ENCODE measurements at regions not wholly inside any gene's neighbourhood (a gene's known extent, or its start where the extent isn't known, plus 50 kb on each side); places are given as distances from the start of the nearest gene placed in this dataset.
A peak's percentile ranks its signal among the peaks of the same experiment; 100 is the strongest.

DNA sequence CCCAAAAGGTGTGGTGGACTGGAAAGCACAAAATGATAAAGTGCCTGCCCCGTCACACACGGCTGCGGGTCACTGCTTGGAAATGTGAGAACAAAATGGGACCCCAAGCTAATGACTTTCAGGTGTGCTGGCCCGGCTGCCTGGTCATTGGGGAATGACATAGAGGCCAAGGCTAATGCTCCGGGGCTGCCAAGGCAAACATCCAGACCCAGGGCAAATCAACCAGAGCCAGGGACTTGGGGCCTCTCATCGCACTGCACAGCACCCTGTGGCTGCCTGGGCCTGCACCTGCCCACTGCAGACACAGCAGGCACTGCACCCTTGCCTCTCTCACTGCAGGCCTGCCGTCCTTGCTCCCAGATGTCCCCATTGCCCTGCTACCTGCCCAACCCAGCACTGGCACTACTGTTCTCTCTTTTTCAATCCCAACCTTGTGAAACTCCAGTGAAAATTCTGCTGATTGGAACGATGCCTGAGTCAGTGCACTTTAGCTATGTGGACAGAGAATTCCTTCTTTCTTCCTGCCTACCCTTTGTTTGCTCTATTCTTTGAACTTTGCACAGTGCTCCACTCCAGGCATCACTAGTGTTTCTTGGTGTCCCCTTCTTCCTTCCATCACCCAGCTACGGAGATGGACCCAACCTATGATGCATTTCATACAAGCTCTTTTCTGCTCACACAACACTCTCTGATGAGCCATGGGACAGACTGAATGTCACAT lies 849.5 kb downstream of the MAFB start:
- TF ChIP-seq POLR2AphosphoS5 (IDR thresholded peaks at IDR 0.05) (no peak), POLR2A (IDR thresholded peaks at IDR 0.05) (no peak), EP300 (IDR thresholded peaks at IDR 0.05) (no peak)
- TF ChIP-seq, protein P1, sequence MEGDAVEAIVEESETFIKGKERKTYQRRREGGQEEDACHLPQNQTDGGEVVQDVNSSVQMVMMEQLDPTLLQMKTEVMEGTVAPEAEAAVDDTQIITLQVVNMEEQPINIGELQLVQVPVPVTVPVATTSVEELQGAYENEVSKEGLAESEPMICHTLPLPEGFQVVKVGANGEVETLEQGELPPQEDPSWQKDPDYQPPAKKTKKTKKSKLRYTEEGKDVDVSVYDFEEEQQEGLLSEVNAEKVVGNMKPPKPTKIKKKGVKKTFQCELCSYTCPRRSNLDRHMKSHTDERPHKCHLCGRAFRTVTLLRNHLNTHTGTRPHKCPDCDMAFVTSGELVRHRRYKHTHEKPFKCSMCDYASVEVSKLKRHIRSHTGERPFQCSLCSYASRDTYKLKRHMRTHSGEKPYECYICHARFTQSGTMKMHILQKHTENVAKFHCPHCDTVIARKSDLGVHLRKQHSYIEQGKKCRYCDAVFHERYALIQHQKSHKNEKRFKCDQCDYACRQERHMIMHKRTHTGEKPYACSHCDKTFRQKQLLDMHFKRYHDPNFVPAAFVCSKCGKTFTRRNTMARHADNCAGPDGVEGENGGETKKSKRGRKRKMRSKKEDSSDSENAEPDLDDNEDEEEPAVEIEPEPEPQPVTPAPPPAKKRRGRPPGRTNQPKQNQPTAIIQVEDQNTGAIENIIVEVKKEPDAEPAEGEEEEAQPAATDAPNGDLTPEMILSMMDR (IDR thresholded peaks at IDR 0.05): no peak
- no peak overlapping the region for H3K27ac ChIP-seq
- no peak overlapping the region for H3K4me3 ChIP-seq
- H3K36me3 ChIP-seq: no peaks in the 10 kb centered on the region
- no peak for DNase-seq
- WGBS, 5 donors: 43 to 72% (median 60%) methylated on average over 9 of the region's 9 CpGs
- no peaks in the 10 kb centered on the region for H3K9me3 ChIP-seq
- H3K27me3 ChIP-seq: no peaks in the 10 kb centered on the region
- no peaks in the 10 kb centered on the region for H3K4me1 ChIP-seq
- intact Hi-C loops (cut with DNase I; ENCODE audit: low total_unique reads): no loop called here

DNA sequence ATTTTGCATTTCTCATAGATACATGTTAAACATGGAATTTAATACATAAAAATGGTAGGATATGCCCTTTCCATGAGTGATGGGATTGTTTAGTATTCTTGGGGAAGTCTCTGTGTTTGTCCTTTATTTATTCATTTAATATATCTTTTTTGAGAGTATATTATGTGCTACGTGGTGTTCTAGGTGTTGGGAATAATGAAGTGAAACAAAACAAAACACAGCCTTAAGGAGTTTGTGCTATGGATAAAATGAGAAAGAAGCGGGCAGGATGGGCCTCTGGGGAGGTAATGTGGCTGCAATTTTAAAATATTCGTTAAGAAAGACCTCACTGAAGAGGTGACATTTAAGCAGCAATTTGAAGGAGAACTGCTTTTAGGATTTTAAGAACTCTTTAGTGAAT lies 851.5 kb downstream of the MAFB start:
- no peak overlapping the region for H3K4me3 ChIP-seq
- 63 to 81% (median 78%) methylated on average over 3 of the region's 3 CpGs for WGBS, 5 donors
- no peaks in the 10 kb centered on the region for H3K4me1 ChIP-seq
- no peaks in the 10 kb centered on the region for H3K36me3 ChIP-seq
- H3K9me3 ChIP-seq: no peaks in the 10 kb centered on the region
- DNase-seq: no peak
- H3K27ac ChIP-seq: no peak overlapping the region
- intact Hi-C loops (cut with DNase I; ENCODE audit: low total_unique reads): no loop called here
- H3K27me3 ChIP-seq: no peaks in the 10 kb centered on the region
- TF ChIP-seq, protein P1 (IDR thresholded peaks at IDR 0.05): no peak
- TF ChIP-seq POLR2AphosphoS5 (IDR thresholded peaks at IDR 0.05): no peak
- TF ChIP-seq POLR2A (IDR thresholded peaks at IDR 0.05): no peak
- TF ChIP-seq EP300 (IDR thresholded peaks at IDR 0.05): no peak

DNA sequence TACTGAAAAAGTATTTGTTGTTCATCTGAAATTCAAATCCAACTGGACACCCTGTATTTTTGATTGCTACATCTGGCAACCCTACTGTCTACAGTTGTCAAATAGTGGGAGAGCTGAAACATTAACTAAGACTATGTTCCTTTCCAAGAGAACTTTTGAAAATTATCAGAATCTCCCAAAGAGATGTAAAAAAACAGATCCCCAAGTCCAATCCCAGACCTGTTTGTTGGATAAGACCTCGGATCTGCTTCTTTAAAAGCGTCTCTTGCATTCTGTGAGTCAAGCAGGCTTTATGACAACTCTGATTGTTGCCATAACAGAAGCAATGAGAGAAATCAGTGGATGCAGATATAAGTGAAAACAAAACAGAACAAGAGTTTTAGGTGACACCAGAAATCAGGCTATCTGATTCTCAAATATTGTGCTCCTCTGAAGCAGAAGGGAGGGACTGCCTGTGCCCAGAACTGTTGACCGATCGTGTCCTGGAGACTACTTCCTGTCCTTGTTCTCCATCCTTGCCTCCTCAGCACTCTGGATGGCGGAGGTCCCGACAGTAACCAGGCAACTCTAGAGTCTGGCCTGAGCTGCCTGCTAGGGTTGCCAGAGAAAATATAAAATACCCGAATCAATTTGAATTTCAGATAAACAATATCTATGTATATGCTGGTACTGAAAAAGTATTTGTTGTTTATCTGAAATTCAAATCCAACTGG lies 853.8 kb downstream of the MAFB start:
- DNase-seq: peak in 1 of 2 donors; percentile 58
- no peaks in the 10 kb centered on the region for H3K9me3 ChIP-seq
- H3K4me1 ChIP-seq: no peaks in the 10 kb centered on the region
- intact Hi-C loops (cut with DNase I; ENCODE audit: low total_unique reads): no loop called here
- no peak overlapping the region for H3K4me3 ChIP-seq
- no peaks in the 10 kb centered on the region for H3K27me3 ChIP-seq
- WGBS, 5 donors: 49 to 77% (median 72%) methylated on average over 7 of the region's 7 CpGs
- H3K27ac ChIP-seq: no peak overlapping the region
- H3K36me3 ChIP-seq: no peaks in the 10 kb centered on the region
- no peak for TF ChIP-seq POLR2A (IDR thresholded peaks at IDR 0.05)
- no peak for TF ChIP-seq POLR2AphosphoS5 (IDR thresholded peaks at IDR 0.05)
- no peak for TF ChIP-seq EP300 (IDR thresholded peaks at IDR 0.05)
- TF ChIP-seq, protein P1 (IDR thresholded peaks at IDR 0.05): no peak

DNA sequence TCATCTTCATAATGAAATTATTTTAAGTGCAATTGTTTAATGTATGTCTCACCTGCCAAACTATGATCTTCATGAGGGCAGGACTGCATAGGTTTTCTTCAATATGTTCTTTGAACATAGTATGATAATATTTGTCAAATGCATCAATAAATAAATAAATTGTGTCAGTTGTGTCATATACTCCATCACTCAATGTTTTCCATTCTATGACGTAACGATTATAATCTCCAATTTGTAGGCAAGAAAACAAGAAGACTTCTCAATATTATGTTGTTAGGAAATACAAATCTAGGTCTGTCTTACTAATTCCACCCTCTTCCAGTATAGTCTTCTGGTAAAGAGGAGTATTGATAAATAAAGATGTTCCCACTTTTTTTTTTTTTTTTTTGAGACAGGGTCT lies 858.1 kb downstream of the MAFB start:
- no peaks in the 10 kb centered on the region for H3K27me3 ChIP-seq
- no peak overlapping the region for H3K4me3 ChIP-seq
- no peak for DNase-seq
- TF ChIP-seq POLR2A (IDR thresholded peaks at IDR 0.05) (no peak), POLR2AphosphoS5 (IDR thresholded peaks at IDR 0.05) (no peak), EP300 (IDR thresholded peaks at IDR 0.05) (no peak)
- TF ChIP-seq, protein P1 (IDR thresholded peaks at IDR 0.05): no peak
- 90 to 97% (median 92%) methylated on average over 2 of the region's 2 CpGs for WGBS, 5 donors
- H3K36me3 ChIP-seq: no peaks in the 10 kb centered on the region
- intact Hi-C loops (cut with DNase I; ENCODE audit: low total_unique reads): no loop called here
- no peaks in the 10 kb centered on the region for H3K9me3 ChIP-seq
- no peak overlapping the region for H3K27ac ChIP-seq
- no peaks in the 10 kb centered on the region for H3K4me1 ChIP-seq

Measured in stomach (tissue), 8 donors.